Astrocyte (in vitro differentiated cells and primary cell): ENCODE measurements at regions not wholly inside any gene's neighbourhood (a gene's known extent, or its start where the extent isn't known, plus 50 kb on each side); places are given as distances from the start of the nearest gene placed in this dataset.

ENCODE experiments used
- CTCF ChIP-seq: IDR thresholded peaks from 2 replicates; pipeline ENCODE4 v1.5.1; 2011; ENCODE audit warnings: low read depth, mild to moderate bottlenecking, inconsistent platforms, low read length, moderate library complexity; ENCODE audit not compliant: insufficient read depth
- EZH2 ChIP-seq: IDR thresholded peaks from 2 replicates; pipeline ENCODE4 v1.6.1; 2012; ENCODE audit warnings: mild to moderate bottlenecking, low read length, inconsistent platforms; ENCODE audit not compliant: insufficient read depth

DNA sequence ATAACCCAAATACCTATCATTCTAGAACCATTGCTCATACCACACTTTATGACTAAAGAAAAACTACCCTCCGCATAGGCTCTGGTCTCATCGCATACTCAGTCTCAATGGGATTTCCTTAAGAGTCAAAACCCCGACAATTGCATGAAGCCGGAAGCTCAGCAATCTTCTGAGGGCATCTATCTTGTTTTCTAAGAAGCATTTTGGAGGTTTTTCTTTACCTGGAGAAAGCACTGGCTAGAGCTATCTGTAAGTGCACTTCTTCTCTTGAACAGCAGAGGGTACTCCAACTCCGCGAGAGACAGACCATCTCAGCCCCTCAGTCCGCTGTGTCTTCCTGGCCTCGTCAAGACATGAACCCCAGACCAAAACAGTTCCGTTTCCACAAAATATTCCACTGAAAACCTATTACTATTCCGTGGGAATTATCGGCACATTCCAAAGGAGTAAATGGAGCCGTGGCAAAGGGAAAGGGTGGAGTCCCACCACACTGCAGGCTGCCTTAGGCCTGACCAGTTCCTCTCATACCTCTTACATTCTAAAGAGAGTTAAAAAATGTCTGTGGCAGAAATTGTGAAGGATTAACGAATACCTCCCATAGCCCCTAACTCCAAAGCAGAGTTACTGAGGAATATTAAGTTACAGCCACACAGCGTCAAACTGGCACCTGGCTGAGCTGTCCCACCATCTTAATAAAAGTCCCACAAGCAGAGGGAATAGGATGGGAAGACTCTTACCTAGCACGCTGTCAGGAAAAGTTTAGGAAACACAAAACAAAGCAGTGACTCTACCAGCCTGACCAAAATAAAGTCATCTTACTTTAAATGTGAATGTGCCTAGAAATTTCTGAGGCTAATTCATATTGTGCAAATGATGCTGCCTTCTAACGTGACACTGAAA is 325.6 kb upstream of the VRK2 start:
- peak; percentile 65 for TF ChIP-seq CTCF
- no peak for TF ChIP-seq EZH2
